H1 (cell line): ENCODE measurements at regions not wholly inside any gene's neighbourhood (a gene's known extent, or its start where the extent isn't known, plus 50 kb on each side); places are given as distances from the start of the nearest gene placed in this dataset.

Experiments used
- BACH1 ChIP-seq: IDR thresholded peaks from 2 replicates; pipeline ENCODE4 v1.6.1; 2012; ENCODE audit warnings: low read length, improper control_type of control experiment

GRCh38 chr11:114815761-114816160 is 137.4 kb downstream of the NXPE2 start (continued):
- no peak for TF ChIP-seq BACH1
- TF ChIP-seq, all 59 proteins: peak for 0
